GM12891 (cell line): ENCODE measurements at regions not wholly inside any gene's neighbourhood (a gene's known extent, or its start where the extent isn't known, plus 50 kb on each side); places are given as distances from the start of the nearest gene placed in this dataset.

Experiments
- POLR2A ChIP-seq: IDR thresholded peaks from 2 replicates; pipeline ENCODE4 v1.6.1; 2011; ENCODE audit warnings: low read depth, low read length, control low read depth
- TAF1 ChIP-seq: IDR thresholded peaks from 2 replicates; pipeline ENCODE4 v1.6.1; 2011; ENCODE audit warnings: low read depth, low read length, control low read depth

- TF ChIP-seq POLR2A, result no peak
- TF ChIP-seq TAF1, result no peak
Measured at GRCh38 chr22:27636716-27637508, 164.6 kb downstream of the MN1 start.
